ENCODE measurements at regions not wholly inside any gene's neighbourhood (a gene's known extent, or its start where the extent isn't known, plus 50 kb on each side); places are given as distances from the start of the nearest gene placed in this dataset.

DNA sequence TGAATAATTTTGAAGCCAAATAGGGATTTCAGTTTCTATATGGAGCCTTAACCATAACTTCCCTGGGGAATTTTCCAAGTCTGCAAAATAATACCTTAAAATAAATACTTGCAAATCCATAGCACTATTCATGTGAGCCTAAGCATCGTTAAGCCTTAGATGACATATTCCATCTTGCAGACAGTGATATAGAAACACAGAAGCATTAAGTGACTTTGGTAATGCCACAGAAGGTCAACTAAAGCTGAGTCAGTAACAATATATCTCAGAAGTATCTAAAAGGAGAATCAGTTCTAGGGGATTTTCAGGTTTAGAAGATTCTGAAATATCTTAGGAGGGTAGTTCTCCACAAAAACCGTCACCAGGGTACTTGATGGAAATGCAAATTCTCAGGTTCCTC lies 163.4 kb upstream of the COL1A2 start:
- TF ChIP-seq SIN3A (IDR thresholded peaks at IDR 0.05; ENCODE audit: borderline replicate concordance, insufficient read depth, low read length) (no peak), POLR2AphosphoS5 (IDR thresholded peaks at IDR 0.05; ENCODE audit: low read depth, low read length) (no peak), TAF1 (IDR thresholded peaks at IDR 0.05; ENCODE audit: borderline replicate concordance, insufficient read depth, low read length) (no peak), FOXP2 (optimal IDR thresholded peaks at IDR 0.05; ENCODE audit: borderline replicate concordance, extremely low read depth, extremely low read length, insufficient read depth) (no peak)
- TF ChIP-seq, protein P1, sequence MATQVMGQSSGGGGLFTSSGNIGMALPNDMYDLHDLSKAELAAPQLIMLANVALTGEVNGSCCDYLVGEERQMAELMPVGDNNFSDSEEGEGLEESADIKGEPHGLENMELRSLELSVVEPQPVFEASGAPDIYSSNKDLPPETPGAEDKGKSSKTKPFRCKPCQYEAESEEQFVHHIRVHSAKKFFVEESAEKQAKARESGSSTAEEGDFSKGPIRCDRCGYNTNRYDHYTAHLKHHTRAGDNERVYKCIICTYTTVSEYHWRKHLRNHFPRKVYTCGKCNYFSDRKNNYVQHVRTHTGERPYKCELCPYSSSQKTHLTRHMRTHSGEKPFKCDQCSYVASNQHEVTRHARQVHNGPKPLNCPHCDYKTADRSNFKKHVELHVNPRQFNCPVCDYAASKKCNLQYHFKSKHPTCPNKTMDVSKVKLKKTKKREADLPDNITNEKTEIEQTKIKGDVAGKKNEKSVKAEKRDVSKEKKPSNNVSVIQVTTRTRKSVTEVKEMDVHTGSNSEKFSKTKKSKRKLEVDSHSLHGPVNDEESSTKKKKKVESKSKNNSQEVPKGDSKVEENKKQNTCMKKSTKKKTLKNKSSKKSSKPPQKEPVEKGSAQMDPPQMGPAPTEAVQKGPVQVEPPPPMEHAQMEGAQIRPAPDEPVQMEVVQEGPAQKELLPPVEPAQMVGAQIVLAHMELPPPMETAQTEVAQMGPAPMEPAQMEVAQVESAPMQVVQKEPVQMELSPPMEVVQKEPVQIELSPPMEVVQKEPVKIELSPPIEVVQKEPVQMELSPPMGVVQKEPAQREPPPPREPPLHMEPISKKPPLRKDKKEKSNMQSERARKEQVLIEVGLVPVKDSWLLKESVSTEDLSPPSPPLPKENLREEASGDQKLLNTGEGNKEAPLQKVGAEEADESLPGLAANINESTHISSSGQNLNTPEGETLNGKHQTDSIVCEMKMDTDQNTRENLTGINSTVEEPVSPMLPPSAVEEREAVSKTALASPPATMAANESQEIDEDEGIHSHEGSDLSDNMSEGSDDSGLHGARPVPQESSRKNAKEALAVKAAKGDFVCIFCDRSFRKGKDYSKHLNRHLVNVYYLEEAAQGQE (IDR thresholded peaks at IDR 0.05; ENCODE audit: insufficient read depth in 1 of 2, low read depth in 2 of 2, low read length in 2 of 2): no peak

All from PFSK-1 (cell line).